ENCODE measurements at regions not wholly inside any gene's neighbourhood (a gene's known extent, or its start where the extent isn't known, plus 50 kb on each side); places are given as distances from the start of the nearest gene placed in this dataset.

- Mint-ChIP-seq H3K9me3 (ENCODE audit: unreplicated experiment) (no peaks in the 10 kb centered on the region), H3K4me1 (ENCODE audit: unreplicated experiment) (no peaks in the 10 kb centered on the region), H3K36me3 (ENCODE audit: unreplicated experiment) (no peaks in the 10 kb centered on the region), H3K27ac (ENCODE audit: unreplicated experiment) (no peak overlapping the region), H3K4me3 (ENCODE audit: unreplicated experiment) (no peak overlapping the region), H3K27me3 (ENCODE audit: unreplicated experiment) (peaks cover 5% of the 10 kb centered on the region)
- no peak for TF ChIP-seq CTCF (IDR thresholded peaks at IDR 0.05)
- no peak for DNase-seq (ENCODE audit: extremely low spot score, unreplicated experiment)
These were observed 1297.0 kb upstream of the TENM3 start for GRCh38 chr4:180946188-180946587.

GRCh38 chr4:180947425-180947824 is 1295.8 kb upstream of the TENM3 start:
- H3K9me3 Mint-ChIP-seq (ENCODE audit: unreplicated experiment) = no peaks in the 10 kb centered on the region
- H3K27me3 Mint-ChIP-seq (ENCODE audit: unreplicated experiment) = peaks cover 5% of the 10 kb centered on the region
- H3K27ac Mint-ChIP-seq (ENCODE audit: unreplicated experiment) = no peak overlapping the region
- TF ChIP-seq CTCF (IDR thresholded peaks at IDR 0.05) = no peak
- no peaks in the 10 kb centered on the region for H3K36me3 Mint-ChIP-seq (ENCODE audit: unreplicated experiment)
- H3K4me3 Mint-ChIP-seq (ENCODE audit: unreplicated experiment) = no peak overlapping the region
- DNase-seq (ENCODE audit: extremely low spot score, unreplicated experiment) = no peak
- H3K4me1 Mint-ChIP-seq (ENCODE audit: unreplicated experiment) = no peaks in the 10 kb centered on the region

GRCh38 chr4:180949424-180950213 is 1293.6 kb upstream of the TENM3 start:
- Mint-ChIP-seq H3K9me3 (ENCODE audit: unreplicated experiment) (no peaks in the 10 kb centered on the region), H3K4me1 (ENCODE audit: unreplicated experiment) (no peaks in the 10 kb centered on the region), H3K27ac (ENCODE audit: unreplicated experiment) (no peak overlapping the region), H3K27me3 (ENCODE audit: unreplicated experiment) (peaks cover 5% of the 10 kb centered on the region), H3K4me3 (ENCODE audit: unreplicated experiment) (no peak overlapping the region), H3K36me3 (ENCODE audit: unreplicated experiment) (no peaks in the 10 kb centered on the region)
- DNase-seq (ENCODE audit: extremely low spot score, unreplicated experiment) = no peak
- TF ChIP-seq CTCF (IDR thresholded peaks at IDR 0.05) = no peak

- Mint-ChIP-seq H3K27ac (ENCODE audit: unreplicated experiment) (no peak overlapping the region), H3K9me3 (ENCODE audit: unreplicated experiment) (no peaks in the 10 kb centered on the region), H3K4me1 (ENCODE audit: unreplicated experiment) (no peaks in the 10 kb centered on the region), H3K27me3 (ENCODE audit: unreplicated experiment) (peaks cover 5% of the 10 kb centered on the region), H3K4me3 (ENCODE audit: unreplicated experiment) (no peak overlapping the region), H3K36me3 (ENCODE audit: unreplicated experiment) (no peaks in the 10 kb centered on the region)
- no peak for TF ChIP-seq CTCF (IDR thresholded peaks at IDR 0.05)
- no peak for DNase-seq (ENCODE audit: extremely low spot score, unreplicated experiment)
These were observed 1292.8 kb upstream of the TENM3 start for GRCh38 chr4:180950377-180950776.

GRCh38 chr4:180951312-180951711 is 1291.9 kb upstream of the TENM3 start:
- no peak for TF ChIP-seq CTCF (IDR thresholded peaks at IDR 0.05)
- no peaks in the 10 kb centered on the region for H3K4me1 Mint-ChIP-seq (ENCODE audit: unreplicated experiment)

More at GRCh38 chr4:180951312-180951711, 1291.9 kb upstream of the TENM3 start:
- Mint-ChIP-seq H3K4me3 (ENCODE audit: unreplicated experiment) (no peak overlapping the region), H3K27me3 (ENCODE audit: unreplicated experiment) (peaks cover 2% of the 10 kb centered on the region), H3K27ac (ENCODE audit: unreplicated experiment) (no peak overlapping the region), H3K36me3 (ENCODE audit: unreplicated experiment) (no peaks in the 10 kb centered on the region), H3K9me3 (ENCODE audit: unreplicated experiment) (no peaks in the 10 kb centered on the region)
- DNase-seq (ENCODE audit: extremely low spot score, unreplicated experiment) = no peak

Measured in osteocyte (in vitro differentiated cells).